Neural cell (in vitro differentiated cells): ENCODE measurements at regions not wholly inside any gene's neighbourhood (a gene's known extent, or its start where the extent isn't known, plus 50 kb on each side); places are given as distances from the start of the nearest gene placed in this dataset.

Experiments
- EZH2 ChIP-seq: fragments of 200-600, 300-800 bp; shearing (Covaris generic), sonication (generic); IDR thresholded peaks from 2 replicates; pipeline ENCODE4 v1.6.1; 2014; ENCODE audit warnings: antibody characterized with exemption, low read length, borderline replicate concordance, mild to moderate bottlenecking; ENCODE audit not compliant: insufficient read depth, poor library complexity, severe bottlenecking
- SMC3 ChIP-seq: fragments of 450-650 bp; conservative IDR thresholded peaks from 2 replicates; pipeline ENCODE4 v1.6.1; 2014; ENCODE audit warnings: antibody characterized with exemption, mild to moderate bottlenecking, moderate library complexity; ENCODE audit not compliant: poor library complexity

DNA sequence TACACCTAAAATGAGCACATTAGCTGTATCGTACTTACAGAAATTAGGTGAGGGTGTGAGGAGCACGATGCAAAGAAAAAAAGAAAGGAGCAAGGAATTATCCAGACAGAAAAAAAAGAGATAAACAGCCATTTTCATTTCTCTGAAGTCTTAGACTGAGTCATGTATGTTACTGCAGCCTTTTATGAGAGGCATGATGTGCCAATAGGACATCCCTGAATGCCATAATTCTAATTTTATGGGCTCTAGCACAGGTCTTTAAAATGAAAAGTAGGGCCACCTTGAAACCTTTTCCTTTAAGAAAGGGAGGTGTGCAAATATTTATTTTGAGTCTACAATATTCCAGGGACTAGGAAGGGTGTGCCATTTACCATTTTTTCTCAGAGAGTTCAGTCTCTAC, 74.1 kb upstream of the PTPRD start:
- TF ChIP-seq SMC3 (no peak), EZH2 (no peak)
